ENCODE measurements at regions not wholly inside any gene's neighbourhood (a gene's known extent, or its start where the extent isn't known, plus 50 kb on each side); places are given as distances from the start of the nearest gene placed in this dataset.

DNA sequence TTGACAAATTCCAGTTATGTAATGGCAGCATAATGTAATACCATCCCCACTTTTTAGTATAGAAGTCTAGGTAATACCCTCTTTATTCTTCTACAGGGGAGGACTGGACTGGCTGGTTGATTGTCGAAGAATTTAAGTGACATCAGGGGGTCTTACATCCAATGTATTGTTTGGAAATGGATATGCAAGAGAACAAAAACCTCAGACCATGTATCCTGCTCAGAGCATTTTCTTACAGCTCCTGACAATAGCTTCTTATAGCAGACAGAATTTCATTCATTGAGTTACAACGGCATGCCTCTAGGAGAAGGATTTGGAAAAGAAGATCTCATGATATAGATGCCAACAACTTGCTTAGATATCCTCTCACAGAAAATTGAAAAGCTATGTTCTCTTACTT is 2032.3 kb downstream of the EFNA5 start:
- DNase-seq (ENCODE audit: low spot score) = no peak
- Histone ChIP-seq H3K27me3 (ENCODE audit: control insufficient read depth in 4 of 4, insufficient read depth in 4 of 4, low read length in 3 of 4) (no peaks in the 10 kb centered on the region), H3K9me3 (ENCODE audit: control insufficient read depth in 4 of 4, low read length in 3 of 4) (no peaks in the 10 kb centered on the region), H3K27ac (ENCODE audit: low read depth in 1 of 2, low read length in 2 of 2) (no peak overlapping the region), H3K9ac (ENCODE audit: low read depth in 1 of 2, low read length in 2 of 2) (no peak overlapping the region), H3K36me3 (ENCODE audit: control insufficient read depth in 4 of 4, insufficient read depth in 3 of 4, low read depth in 1 of 4, low read length in 3 of 4) (no peaks in the 10 kb centered on the region), H3K4me1 (ENCODE audit: control insufficient read depth in 4 of 4, insufficient read depth in 4 of 4, low read length in 3 of 4) (no peaks in the 10 kb centered on the region), H3K4me3 (ENCODE audit: low read depth in 1 of 3, low read length in 3 of 3) (no peak overlapping the region)
- no peak for TF ChIP-seq JUND (IDR thresholded peaks at IDR 0.05)
- no peak for TF ChIP-seq YY1 (IDR thresholded peaks at IDR 0.05)
- no peak for TF ChIP-seq NR2F2 (IDR thresholded peaks at IDR 0.05)
- TF ChIP-seq FOXA1 (IDR thresholded peaks at IDR 0.05) = no peak
- TF ChIP-seq RXRA (IDR thresholded peaks at IDR 0.05) = no peak
- TF ChIP-seq HNF4G (IDR thresholded peaks at IDR 0.05) = no peak
- TF ChIP-seq EGR1 (IDR thresholded peaks at IDR 0.05; ENCODE audit: low read depth in 2 of 2) = no peak
- WGBS = 85% methylated on average over 2 of the region's 2 CpGs

DNA sequence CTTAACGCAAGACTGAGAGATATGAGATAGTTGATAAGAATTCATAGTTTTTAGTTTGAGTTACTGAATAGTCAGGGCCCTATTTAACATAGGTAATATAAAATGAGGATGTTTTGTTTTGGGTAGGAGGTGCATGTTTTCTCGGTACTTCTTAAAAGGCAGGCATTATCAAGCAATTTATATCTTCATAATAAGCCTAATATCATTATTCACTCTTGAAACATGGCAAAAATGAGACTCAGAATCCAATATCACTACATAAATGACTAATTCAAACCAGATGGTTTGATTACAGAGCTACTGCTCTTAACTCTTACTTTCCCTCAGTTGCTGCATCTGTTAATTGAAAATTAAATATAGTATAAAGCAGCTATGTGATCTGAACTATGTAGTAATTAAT is 2038.7 kb downstream of the EFNA5 start:
- no peak for TF ChIP-seq HNF4G (IDR thresholded peaks at IDR 0.05)
- TF ChIP-seq, protein P1, sequence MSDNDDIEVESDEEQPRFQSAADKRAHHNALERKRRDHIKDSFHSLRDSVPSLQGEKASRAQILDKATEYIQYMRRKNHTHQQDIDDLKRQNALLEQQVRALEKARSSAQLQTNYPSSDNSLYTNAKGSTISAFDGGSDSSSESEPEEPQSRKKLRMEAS (IDR thresholded peaks at IDR 0.05) = no peak
- TF ChIP-seq, protein P2, sequence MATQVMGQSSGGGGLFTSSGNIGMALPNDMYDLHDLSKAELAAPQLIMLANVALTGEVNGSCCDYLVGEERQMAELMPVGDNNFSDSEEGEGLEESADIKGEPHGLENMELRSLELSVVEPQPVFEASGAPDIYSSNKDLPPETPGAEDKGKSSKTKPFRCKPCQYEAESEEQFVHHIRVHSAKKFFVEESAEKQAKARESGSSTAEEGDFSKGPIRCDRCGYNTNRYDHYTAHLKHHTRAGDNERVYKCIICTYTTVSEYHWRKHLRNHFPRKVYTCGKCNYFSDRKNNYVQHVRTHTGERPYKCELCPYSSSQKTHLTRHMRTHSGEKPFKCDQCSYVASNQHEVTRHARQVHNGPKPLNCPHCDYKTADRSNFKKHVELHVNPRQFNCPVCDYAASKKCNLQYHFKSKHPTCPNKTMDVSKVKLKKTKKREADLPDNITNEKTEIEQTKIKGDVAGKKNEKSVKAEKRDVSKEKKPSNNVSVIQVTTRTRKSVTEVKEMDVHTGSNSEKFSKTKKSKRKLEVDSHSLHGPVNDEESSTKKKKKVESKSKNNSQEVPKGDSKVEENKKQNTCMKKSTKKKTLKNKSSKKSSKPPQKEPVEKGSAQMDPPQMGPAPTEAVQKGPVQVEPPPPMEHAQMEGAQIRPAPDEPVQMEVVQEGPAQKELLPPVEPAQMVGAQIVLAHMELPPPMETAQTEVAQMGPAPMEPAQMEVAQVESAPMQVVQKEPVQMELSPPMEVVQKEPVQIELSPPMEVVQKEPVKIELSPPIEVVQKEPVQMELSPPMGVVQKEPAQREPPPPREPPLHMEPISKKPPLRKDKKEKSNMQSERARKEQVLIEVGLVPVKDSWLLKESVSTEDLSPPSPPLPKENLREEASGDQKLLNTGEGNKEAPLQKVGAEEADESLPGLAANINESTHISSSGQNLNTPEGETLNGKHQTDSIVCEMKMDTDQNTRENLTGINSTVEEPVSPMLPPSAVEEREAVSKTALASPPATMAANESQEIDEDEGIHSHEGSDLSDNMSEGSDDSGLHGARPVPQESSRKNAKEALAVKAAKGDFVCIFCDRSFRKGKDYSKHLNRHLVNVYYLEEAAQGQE (IDR thresholded peaks at IDR 0.05) = no peak
- no peak for TF ChIP-seq FOXA1 (IDR thresholded peaks at IDR 0.05)
- no peak for TF ChIP-seq GABPA (IDR thresholded peaks at IDR 0.05 in 1 of 2, conservative IDR thresholded peaks at IDR 0.05 in 1 of 2)
- no peak for DNase-seq (ENCODE audit: low spot score)
- WGBS = 85% methylated on average over 2 of the region's 2 CpGs

DNA sequence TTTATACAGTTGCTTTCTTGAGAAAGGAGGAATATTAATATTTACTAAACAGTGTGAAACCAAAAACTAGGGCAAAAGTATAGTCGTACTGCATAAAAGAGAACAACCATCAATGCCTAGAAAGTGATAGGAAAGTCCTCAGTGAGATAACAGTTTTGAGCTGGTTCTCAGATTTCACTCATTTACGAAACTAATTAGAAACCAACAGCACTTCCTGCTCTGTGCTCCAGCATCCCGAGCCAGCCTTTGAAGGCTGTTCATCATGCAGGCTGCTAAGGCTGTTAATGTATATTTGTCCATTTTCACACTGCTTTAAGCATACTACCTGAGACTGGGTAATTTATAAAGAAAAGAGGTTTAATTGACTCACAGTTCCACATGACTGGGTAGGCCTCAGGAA is 2039.9 kb downstream of the EFNA5 start:
- DNase-seq (ENCODE audit: low spot score) = no peak
- Histone ChIP-seq H3K27ac (ENCODE audit: low read depth in 1 of 2, low read length in 2 of 2) (no peak overlapping the region), H3K36me3 (ENCODE audit: control insufficient read depth in 4 of 4, insufficient read depth in 3 of 4, low read depth in 1 of 4, low read length in 3 of 4) (no peaks in the 10 kb centered on the region), H3K4me1 (ENCODE audit: control insufficient read depth in 4 of 4, insufficient read depth in 4 of 4, low read length in 3 of 4) (no peaks in the 10 kb centered on the region), H3K27me3 (ENCODE audit: control insufficient read depth in 4 of 4, insufficient read depth in 4 of 4, low read length in 3 of 4) (no peaks in the 10 kb centered on the region), H3K9me3 (ENCODE audit: control insufficient read depth in 4 of 4, low read length in 3 of 4) (no peaks in the 10 kb centered on the region), H3K9ac (ENCODE audit: low read depth in 1 of 2, low read length in 2 of 2) (no peak overlapping the region), H3K4me3 (ENCODE audit: low read depth in 1 of 3, low read length in 3 of 3) (no peak overlapping the region)
- 56% methylated on average over 3 of the region's 3 CpGs for WGBS
- TF ChIP-seq JUND (IDR thresholded peaks at IDR 0.05) (no peak), RAD21 (IDR thresholded peaks at IDR 0.05) (no peak), HNF4G (IDR thresholded peaks at IDR 0.05) (no peak), FOXA1 (IDR thresholded peaks at IDR 0.05) (no peak), EGR1 (IDR thresholded peaks at IDR 0.05; ENCODE audit: low read depth in 2 of 2) (no peak), NR2F2 (IDR thresholded peaks at IDR 0.05) (no peak), FOXA2 (IDR thresholded peaks at IDR 0.05) (no peak), HNF4A (conservative IDR thresholded peaks at IDR 0.05) (no peak), YY1 (IDR thresholded peaks at IDR 0.05) (no peak), RXRA (IDR thresholded peaks at IDR 0.05) (no peak)
- TF ChIP-seq, protein P3, sequence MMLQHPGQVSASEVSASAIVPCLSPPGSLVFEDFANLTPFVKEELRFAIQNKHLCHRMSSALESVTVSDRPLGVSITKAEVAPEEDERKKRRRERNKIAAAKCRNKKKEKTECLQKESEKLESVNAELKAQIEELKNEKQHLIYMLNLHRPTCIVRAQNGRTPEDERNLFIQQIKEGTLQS (IDR thresholded peaks at IDR 0.05) = no peak
- TF ChIP-seq, protein P4, sequence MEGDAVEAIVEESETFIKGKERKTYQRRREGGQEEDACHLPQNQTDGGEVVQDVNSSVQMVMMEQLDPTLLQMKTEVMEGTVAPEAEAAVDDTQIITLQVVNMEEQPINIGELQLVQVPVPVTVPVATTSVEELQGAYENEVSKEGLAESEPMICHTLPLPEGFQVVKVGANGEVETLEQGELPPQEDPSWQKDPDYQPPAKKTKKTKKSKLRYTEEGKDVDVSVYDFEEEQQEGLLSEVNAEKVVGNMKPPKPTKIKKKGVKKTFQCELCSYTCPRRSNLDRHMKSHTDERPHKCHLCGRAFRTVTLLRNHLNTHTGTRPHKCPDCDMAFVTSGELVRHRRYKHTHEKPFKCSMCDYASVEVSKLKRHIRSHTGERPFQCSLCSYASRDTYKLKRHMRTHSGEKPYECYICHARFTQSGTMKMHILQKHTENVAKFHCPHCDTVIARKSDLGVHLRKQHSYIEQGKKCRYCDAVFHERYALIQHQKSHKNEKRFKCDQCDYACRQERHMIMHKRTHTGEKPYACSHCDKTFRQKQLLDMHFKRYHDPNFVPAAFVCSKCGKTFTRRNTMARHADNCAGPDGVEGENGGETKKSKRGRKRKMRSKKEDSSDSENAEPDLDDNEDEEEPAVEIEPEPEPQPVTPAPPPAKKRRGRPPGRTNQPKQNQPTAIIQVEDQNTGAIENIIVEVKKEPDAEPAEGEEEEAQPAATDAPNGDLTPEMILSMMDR (IDR thresholded peaks at IDR 0.05; ENCODE audit: low read depth, low read length, missing input control) = no peak
- TF ChIP-seq, protein P1 (IDR thresholded peaks at IDR 0.05) = no peak
- TF ChIP-seq, protein P5, sequence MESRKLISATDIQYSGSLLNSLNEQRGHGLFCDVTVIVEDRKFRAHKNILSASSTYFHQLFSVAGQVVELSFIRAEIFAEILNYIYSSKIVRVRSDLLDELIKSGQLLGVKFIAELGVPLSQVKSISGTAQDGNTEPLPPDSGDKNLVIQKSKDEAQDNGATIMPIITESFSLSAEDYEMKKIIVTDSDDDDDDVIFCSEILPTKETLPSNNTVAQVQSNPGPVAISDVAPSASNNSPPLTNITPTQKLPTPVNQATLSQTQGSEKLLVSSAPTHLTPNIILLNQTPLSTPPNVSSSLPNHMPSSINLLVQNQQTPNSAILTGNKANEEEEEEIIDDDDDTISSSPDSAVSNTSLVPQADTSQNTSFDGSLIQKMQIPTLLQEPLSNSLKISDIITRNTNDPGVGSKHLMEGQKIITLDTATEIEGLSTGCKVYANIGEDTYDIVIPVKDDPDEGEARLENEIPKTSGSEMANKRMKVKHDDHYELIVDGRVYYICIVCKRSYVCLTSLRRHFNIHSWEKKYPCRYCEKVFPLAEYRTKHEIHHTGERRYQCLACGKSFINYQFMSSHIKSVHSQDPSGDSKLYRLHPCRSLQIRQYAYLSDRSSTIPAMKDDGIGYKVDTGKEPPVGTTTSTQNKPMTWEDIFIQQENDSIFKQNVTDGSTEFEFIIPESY (IDR thresholded peaks at IDR 0.05) = no peak
- TF ChIP-seq, protein P2 (IDR thresholded peaks at IDR 0.05) = no peak

More for the DNA sequence above, 2038.7 kb downstream of the EFNA5 start:
- Histone ChIP-seq H3K27ac (ENCODE audit: low read depth in 1 of 2, low read length in 2 of 2) (no peak overlapping the region), H3K4me3 (ENCODE audit: low read depth in 1 of 3, low read length in 3 of 3) (no peak overlapping the region), H3K27me3 (ENCODE audit: control insufficient read depth in 4 of 4, insufficient read depth in 4 of 4, low read length in 3 of 4) (no peaks in the 10 kb centered on the region), H3K4me1 (ENCODE audit: control insufficient read depth in 4 of 4, insufficient read depth in 4 of 4, low read length in 3 of 4) (no peaks in the 10 kb centered on the region), H3K36me3 (ENCODE audit: control insufficient read depth in 4 of 4, insufficient read depth in 3 of 4, low read depth in 1 of 4, low read length in 3 of 4) (no peaks in the 10 kb centered on the region), H3K9me3 (ENCODE audit: control insufficient read depth in 4 of 4, low read length in 3 of 4) (no peaks in the 10 kb centered on the region), H3K9ac (ENCODE audit: low read depth in 1 of 2, low read length in 2 of 2) (no peak overlapping the region)

All from liver (tissue), 8 donors.